ENCODE measurements at regions not wholly inside any gene's neighbourhood (a gene's known extent, or its start where the extent isn't known, plus 50 kb on each side); places are given as distances from the start of the nearest gene placed in this dataset.

DNA sequence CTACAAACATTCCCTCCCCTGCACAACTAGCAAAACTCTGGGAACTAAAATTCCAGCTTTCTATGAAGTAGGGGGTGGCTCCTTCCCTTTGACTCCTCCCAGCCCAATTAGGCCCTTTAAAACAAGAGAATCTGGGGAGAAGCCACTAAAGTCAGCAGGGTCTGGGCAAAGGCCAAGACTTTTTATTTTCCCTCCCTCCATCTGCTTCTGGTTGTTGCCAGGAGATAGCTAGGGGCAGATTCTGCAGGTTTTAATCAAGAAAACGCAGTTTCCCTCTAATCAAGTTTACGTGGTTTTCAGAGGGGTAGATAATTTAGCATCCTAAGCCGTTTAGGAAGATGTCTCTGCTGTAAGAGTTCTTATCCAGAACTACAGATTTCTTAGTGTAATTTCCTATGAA, 114.5 kb upstream of the CDH6 start:
- ChIA-PET POLR2A (no interaction called here), CTCF (interaction anchor here (0.9 to 1.1 kb wide), 2 partner anchors 10 to 1001 kb away, joined by 3 read pairs; no protein-coding TSS in a partner anchor)
- TF ChIP-seq, protein P1, sequence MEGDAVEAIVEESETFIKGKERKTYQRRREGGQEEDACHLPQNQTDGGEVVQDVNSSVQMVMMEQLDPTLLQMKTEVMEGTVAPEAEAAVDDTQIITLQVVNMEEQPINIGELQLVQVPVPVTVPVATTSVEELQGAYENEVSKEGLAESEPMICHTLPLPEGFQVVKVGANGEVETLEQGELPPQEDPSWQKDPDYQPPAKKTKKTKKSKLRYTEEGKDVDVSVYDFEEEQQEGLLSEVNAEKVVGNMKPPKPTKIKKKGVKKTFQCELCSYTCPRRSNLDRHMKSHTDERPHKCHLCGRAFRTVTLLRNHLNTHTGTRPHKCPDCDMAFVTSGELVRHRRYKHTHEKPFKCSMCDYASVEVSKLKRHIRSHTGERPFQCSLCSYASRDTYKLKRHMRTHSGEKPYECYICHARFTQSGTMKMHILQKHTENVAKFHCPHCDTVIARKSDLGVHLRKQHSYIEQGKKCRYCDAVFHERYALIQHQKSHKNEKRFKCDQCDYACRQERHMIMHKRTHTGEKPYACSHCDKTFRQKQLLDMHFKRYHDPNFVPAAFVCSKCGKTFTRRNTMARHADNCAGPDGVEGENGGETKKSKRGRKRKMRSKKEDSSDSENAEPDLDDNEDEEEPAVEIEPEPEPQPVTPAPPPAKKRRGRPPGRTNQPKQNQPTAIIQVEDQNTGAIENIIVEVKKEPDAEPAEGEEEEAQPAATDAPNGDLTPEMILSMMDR (IDR thresholded peaks at IDR 0.05; ENCODE audit: control extremely low read depth, extremely low read depth, low read depth, missing control alignments): no peak
- no peak for DNase-seq (ENCODE audit: extremely low spot score)

DNA sequence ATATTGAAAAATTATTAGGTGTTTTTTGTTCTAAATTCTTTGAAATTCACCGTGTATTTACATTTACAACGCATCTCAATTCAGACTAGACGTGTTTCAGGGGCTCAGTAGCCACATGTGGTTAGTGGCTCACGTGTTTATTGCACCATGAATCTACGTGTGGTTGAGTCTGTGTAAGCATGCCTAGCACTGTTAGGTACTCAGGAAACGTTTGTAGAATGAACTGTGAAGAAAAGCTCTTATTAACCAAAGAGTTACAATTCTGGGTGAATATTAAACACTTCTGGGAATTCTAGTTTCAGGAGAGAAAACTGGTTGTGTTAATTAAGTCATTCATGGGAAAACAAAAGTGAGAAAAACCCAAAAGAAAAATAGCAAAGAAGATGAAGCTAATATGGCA, 117.5 kb upstream of the CDH6 start:
- DNase-seq (ENCODE audit: extremely low spot score): no peak
- TF ChIP-seq, protein P1 (IDR thresholded peaks at IDR 0.05; ENCODE audit: control extremely low read depth, extremely low read depth, low read depth, missing control alignments): no peak
- ChIA-PET CTCF (interaction anchor here (1.3 kb wide), 1 partner anchor 14 kb away, joined by 3 read pairs; no protein-coding TSS in a partner anchor), POLR2A (no interaction called here)

DNA sequence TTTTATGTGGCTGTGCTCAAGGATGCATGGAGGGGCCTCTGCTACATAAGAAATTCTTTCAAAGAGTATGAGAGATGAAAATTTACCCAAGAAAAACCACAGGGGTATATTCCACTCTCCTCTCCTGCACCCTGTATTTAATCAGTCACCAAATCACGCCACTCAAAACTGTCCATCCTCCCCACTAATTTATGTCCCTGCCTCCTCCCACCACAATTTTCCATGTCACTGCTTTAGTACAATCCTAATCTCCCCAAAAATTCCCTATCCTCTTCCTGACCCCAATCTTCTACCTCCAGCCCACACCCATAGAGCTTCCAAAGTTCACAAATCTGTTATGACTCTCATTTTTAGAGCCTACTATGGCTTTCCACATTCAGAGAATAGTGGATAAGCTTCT, 125.2 kb upstream of the CDH6 start:
- POLR2A ChIA-PET: no interaction called here
- TF ChIP-seq, protein P1 (IDR thresholded peaks at IDR 0.05; ENCODE audit: control extremely low read depth, extremely low read depth, low read depth, missing control alignments): no peak
- CTCF ChIA-PET: no interaction called here
- no peak for DNase-seq (ENCODE audit: extremely low spot score)

DNA sequence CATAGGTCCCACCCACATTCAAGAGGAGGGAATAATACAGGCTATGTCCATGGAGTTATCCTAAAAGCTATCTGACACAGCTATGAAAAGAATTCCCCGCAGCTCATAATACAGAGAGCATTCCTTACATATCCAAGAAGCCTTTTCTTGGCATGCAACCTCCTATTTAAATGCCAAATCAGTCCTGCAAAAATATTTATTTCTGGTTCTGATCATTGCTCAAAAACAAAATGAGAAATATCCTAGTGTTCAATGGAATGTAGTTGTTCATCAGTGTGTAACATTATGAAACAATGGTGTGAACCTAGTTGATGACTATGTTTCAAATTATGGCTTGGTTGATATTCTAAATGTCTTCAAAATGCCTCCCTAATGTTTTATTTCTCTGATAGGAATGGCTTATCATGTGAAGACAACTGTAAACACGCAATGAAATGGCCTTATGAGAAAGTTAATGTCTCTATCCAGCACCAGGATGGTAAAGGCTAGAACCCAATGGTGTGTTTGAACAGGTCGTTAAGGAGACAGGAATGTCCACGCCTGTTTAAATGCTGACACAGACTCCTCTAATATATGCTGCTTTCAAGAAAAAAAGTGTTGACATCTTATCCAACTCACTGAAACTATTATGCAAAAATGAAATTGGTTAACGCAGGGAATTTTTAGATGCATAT, 126.7 kb upstream of the CDH6 start:
- POLR2A ChIA-PET: no interaction called here
- CTCF ChIA-PET: no interaction called here
- TF ChIP-seq, protein P1 (IDR thresholded peaks at IDR 0.05; ENCODE audit: control extremely low read depth, extremely low read depth, low read depth, missing control alignments): no peak

DNA sequence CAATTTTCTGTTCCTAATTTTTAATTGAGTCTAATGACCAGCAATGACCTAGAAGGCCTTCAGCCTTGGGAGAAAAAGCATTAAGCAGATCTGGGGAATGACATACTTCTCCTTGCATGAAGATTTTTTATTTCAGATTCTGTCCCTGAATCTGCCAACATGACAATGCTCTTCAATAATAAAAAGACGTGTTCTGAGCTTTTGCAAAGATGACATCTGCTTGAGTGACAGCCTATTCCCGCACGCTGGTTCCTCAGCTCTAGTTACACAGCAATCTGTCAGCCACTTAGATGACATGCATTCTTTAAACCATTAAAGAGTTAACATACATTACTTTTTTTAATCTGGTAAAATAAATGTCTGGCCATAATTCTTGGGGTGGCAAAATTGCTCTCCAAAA, 129.3 kb upstream of the CDH6 start:
- ChIA-PET CTCF (interaction anchor here (3.2 kb wide), 1 partner anchor 14 kb away, joined by 10 read pairs; no protein-coding TSS in a partner anchor), POLR2A (no interaction called here)
- DNase-seq (ENCODE audit: extremely low spot score): no peak
- TF ChIP-seq, protein P1 (IDR thresholded peaks at IDR 0.05; ENCODE audit: control extremely low read depth, extremely low read depth, low read depth, missing control alignments): no peak

More for the DNA sequence above, 126.7 kb upstream of the CDH6 start:
- no peak for DNase-seq (ENCODE audit: extremely low spot score)

DNA sequence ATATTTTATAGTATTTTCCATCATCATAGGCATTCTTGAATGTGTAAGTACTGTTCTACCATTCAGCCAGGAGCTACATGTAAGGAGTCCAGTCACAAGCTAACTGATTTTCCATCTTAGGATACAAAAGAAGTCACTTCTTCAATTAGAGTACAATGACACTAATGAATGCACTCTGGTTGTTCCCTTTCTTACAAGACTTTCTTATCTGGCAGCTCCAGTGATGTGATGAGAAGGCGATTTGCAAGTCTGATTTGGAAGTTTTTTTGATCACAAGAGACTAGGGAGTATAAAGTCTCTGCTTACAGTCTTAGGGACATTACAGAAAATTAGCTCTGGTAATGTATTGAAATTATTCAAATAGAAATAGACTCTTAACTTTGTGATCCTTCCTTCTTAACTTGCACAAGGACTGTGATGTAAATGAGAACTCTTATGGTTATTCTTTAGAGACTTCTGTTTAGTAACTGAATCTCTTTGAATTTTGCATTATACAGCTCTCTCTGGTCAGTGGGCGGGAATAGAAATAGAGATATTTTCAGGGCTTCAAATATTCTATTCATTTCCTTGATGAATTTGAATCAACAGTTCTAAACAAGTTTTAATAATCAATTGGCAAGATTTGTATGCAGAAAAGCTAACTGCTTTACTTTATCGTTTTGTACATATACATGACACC, 130.4 kb upstream of the CDH6 start:
- CTCF ChIA-PET: interaction anchor here (1.1 to 3.2 kb wide), 3 partner anchors 10 to 63 kb away, joined by 3 to 10 read pairs (median 3); no protein-coding TSS in a partner anchor

More for the DNA sequence above, 130.4 kb upstream of the CDH6 start:
- POLR2A ChIA-PET: no interaction called here
- no peak for DNase-seq (ENCODE audit: extremely low spot score)
- TF ChIP-seq, protein P1 (IDR thresholded peaks at IDR 0.05; ENCODE audit: control extremely low read depth, extremely low read depth, low read depth, missing control alignments): no peak

Measured in GM10248 (cell line).